Caco-2 (cell line): ENCODE measurements at regions not wholly inside any gene's neighbourhood (a gene's known extent, or its start where the extent isn't known, plus 50 kb on each side); places are given as distances from the start of the nearest gene placed in this dataset.
A peak's percentile ranks its signal among the peaks of the same experiment; 100 is the strongest.

Experiments
- BruUV-seq: library from RNA; stranded (reverse); fragments of 400-500 nt; replicated peaks from 2 replicates; lab custom pipeline; 2021; lab: Mats Ljungman, UMichigan
- CTCF ChIA-PET: fragments of 300-600 bp; sonication (Branson Sonifier 250); formaldehyde crosslinking; loops from one replicate; lab custom pipeline; 2022; ENCODE audit warnings: antibody characterized with exemption; lab: Charles Lee
- POLR2A ChIA-PET: fragments of 300-600 bp; sonication (Branson Sonifier 250); formaldehyde crosslinking; loops from one replicate; lab custom pipeline; 2022; ENCODE audit warnings: antibody characterized with exemption; lab: Charles Lee
- DNase-seq, 2 experiments: peaks; one replicate each; pipeline versions ENCODE4 v3.0.0 to v3.0.0-alpha.2; 2020 to 2022
- H3K27me3 ChIP-seq: replicated peaks from 2 replicates; pipeline ENCODE4 v1.6.0; 2011; ENCODE audit warnings: low read length; ENCODE audit not compliant: control insufficient read depth, insufficient read depth
- H3K36me3 ChIP-seq: 2 replicates; pipeline ENCODE4 v1.5.1; 2011; ENCODE audit warnings: low read length; ENCODE audit not compliant: control insufficient read depth, insufficient read depth
- H3K4me1 ChIP-seq: fragments of 250-450 bp; sonication (Bioruptor Pico); 2 replicates; pipeline ENCODE4 v1.5.1; 2020; ENCODE audit warnings: mild to moderate bottlenecking
- H3K4me3 ChIP-seq: 2 replicates; pipeline ENCODE4 v1.5.1; 2011; ENCODE audit warnings: low read depth, mild to moderate bottlenecking, control low read depth, low read length
- H3K9me3 ChIP-seq: fragments of 250-450 bp; sonication (Bioruptor Pico); 2 replicates; pipeline ENCODE4 v1.5.1; 2020; ENCODE audit warnings: mild to moderate bottlenecking, moderate library complexity
- H3K27ac Mint-ChIP-seq: one replicate; pipeline ENCODE4 v1.8.0; 2022; ENCODE audit warnings: mixed read lengths; ENCODE audit not compliant: unreplicated experiment
- H3K27me3 Mint-ChIP-seq: one replicate; pipeline ENCODE4 v1.8.0; 2022; ENCODE audit warnings: mixed read lengths; ENCODE audit not compliant: insufficient read depth, unreplicated experiment
- H3K36me3 Mint-ChIP-seq: one replicate; pipeline ENCODE4 v1.8.0; 2022; ENCODE audit warnings: mild to moderate bottlenecking, mixed read lengths; ENCODE audit not compliant: insufficient read depth, unreplicated experiment
- H3K4me1 Mint-ChIP-seq: one replicate; pipeline ENCODE4 v1.8.0; 2022; ENCODE audit warnings: low read depth, mixed read lengths; ENCODE audit not compliant: unreplicated experiment
- H3K4me3 Mint-ChIP-seq: one replicate; pipeline ENCODE4 v1.8.0; 2022; ENCODE audit warnings: mild to moderate bottlenecking, moderate library complexity, mixed read lengths; ENCODE audit not compliant: unreplicated experiment
- H3K9me3 Mint-ChIP-seq: one replicate; pipeline ENCODE4 v1.8.0; 2022; ENCODE audit warnings: mixed read lengths; ENCODE audit not compliant: unreplicated experiment
- CTCF ChIP-seq, 2 experiments: fragments of 200-600 bp in 1 of 2; IDR thresholded peaks; 1 replicate in 1 of 2; 2 replicates in 1 of 2; pipeline versions ENCODE4 v1.5.1 to v1.8.0; 2011 to 2022; ENCODE audit warnings: antibody characterized with exemption in 1 of 2, control low read depth in 1 of 2, inconsistent platforms in 1 of 2, low read depth in 1 of 2, low read length in 1 of 2, mild to moderate bottlenecking in 1 of 2, moderate library complexity in 1 of 2; ENCODE audit not compliant: insufficient read depth in 1 of 2, severe bottlenecking in 1 of 2, unreplicated experiment in 1 of 2
- intact Hi-C: fragments of 100-400 bp; cut with micrococcal nuclease; formaldehyde crosslinking; loops from one replicate; pipeline ENCODE4 v1.10.0; 2022; ENCODE audit not compliant: unreplicated experiment

GRCh38 chr16:6195966-6196365, 1098.4 kb upstream of the EEF2KMT start:
- CTCF ChIA-PET: no interaction called here
- H3K9me3 ChIP-seq: no peaks in the 10 kb centered on the region
- intact Hi-C loops: no loop called here
- no peak for TF ChIP-seq CTCF (IDR thresholded peaks at IDR 0.05; ENCODE audit: insufficient read depth in 1 of 2, low read depth in 1 of 2, low read length in 1 of 2, severe bottlenecking in 1 of 2, unreplicated experiment in 1 of 2)
- BruUV-seq: no TSS peak
- no peak overlapping the region for H3K4me3 ChIP-seq
- H3K4me1 ChIP-seq: no peaks in the 10 kb centered on the region
- DNase-seq: no peak
- H3K27me3 ChIP-seq: no peaks in the 10 kb centered on the region
- H3K9me3 Mint-ChIP-seq: no peaks in the 10 kb centered on the region
- H3K27ac Mint-ChIP-seq: no peak overlapping the region
- H3K4me1 Mint-ChIP-seq: no peaks in the 10 kb centered on the region
- no peaks in the 10 kb centered on the region for H3K36me3 ChIP-seq
- H3K36me3 Mint-ChIP-seq: peaks cover 4% of the 10 kb centered on the region
- no peak overlapping the region for H3K4me3 Mint-ChIP-seq
- peaks cover 4% of the 10 kb centered on the region for H3K27me3 Mint-ChIP-seq
- POLR2A ChIA-PET: no interaction called here

GRCh38 chr16:6193718-6194117, 1096.1 kb upstream of the EEF2KMT start:
- Histone ChIP-seq H3K27me3 (no peaks in the 10 kb centered on the region), H3K4me3 (no peak overlapping the region), H3K4me1 (no peaks in the 10 kb centered on the region), H3K36me3 (no peaks in the 10 kb centered on the region), H3K9me3 (no peaks in the 10 kb centered on the region)
- intact Hi-C loops: no loop called here
- ChIA-PET CTCF (no interaction called here), POLR2A (no interaction called here)
- Mint-ChIP-seq H3K27me3 (peaks cover 4% of the 10 kb centered on the region), H3K36me3 (peaks cover 4% of the 10 kb centered on the region), H3K27ac (no peak overlapping the region), H3K4me1 (no peaks in the 10 kb centered on the region), H3K9me3 (no peaks in the 10 kb centered on the region), H3K4me3 (no peak overlapping the region)
- TF ChIP-seq CTCF (IDR thresholded peaks at IDR 0.05; ENCODE audit: insufficient read depth in 1 of 2, low read depth in 1 of 2, low read length in 1 of 2, severe bottlenecking in 1 of 2, unreplicated experiment in 1 of 2): no peak
- no TSS peak for BruUV-seq
- DNase-seq: peak in 1 of 2 experiments; percentile 28

DNA sequence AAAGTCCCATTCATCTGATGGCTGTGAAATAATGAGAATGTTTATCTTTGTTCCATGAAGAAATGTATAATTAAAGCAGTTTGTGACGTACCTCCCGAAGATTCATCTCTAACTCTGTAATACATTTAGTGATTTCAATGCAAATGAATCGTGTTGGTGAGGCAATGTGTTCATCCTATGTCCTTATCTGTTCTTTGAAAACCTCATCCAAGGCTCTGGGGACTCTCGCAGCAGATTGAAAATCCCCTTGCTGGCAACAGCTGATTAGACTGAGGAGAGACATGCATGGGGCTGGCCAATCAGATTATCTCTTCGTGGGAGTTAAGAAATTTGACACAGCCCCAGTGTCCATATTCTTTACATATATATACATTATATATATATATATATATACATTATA, 1095.4 kb upstream of the EEF2KMT start:
- no peak for TF ChIP-seq CTCF (IDR thresholded peaks at IDR 0.05; ENCODE audit: insufficient read depth in 1 of 2, low read depth in 1 of 2, low read length in 1 of 2, severe bottlenecking in 1 of 2, unreplicated experiment in 1 of 2)
- H3K9me3 Mint-ChIP-seq: no peaks in the 10 kb centered on the region

More for the DNA sequence above, 1095.4 kb upstream of the EEF2KMT start:
- Mint-ChIP-seq H3K27me3 (peaks cover 4% of the 10 kb centered on the region), H3K4me3 (no peak overlapping the region), H3K4me1 (no peaks in the 10 kb centered on the region), H3K36me3 (peaks cover 4% of the 10 kb centered on the region), H3K27ac (no peak overlapping the region)
- no peak for DNase-seq
- no peaks in the 10 kb centered on the region for H3K4me1 ChIP-seq
- intact Hi-C loops: no loop called here
- H3K9me3 ChIP-seq: no peaks in the 10 kb centered on the region
- BruUV-seq: no TSS peak
- CTCF ChIA-PET: no interaction called here
- no peaks in the 10 kb centered on the region for H3K36me3 ChIP-seq
- H3K27me3 ChIP-seq: no peaks in the 10 kb centered on the region
- POLR2A ChIA-PET: no interaction called here
- no peak overlapping the region for H3K4me3 ChIP-seq
